SK-N-SH (cell line): ENCODE measurements at regions not wholly inside any gene's neighbourhood (a gene's known extent, or its start where the extent isn't known, plus 50 kb on each side); places are given as distances from the start of the nearest gene placed in this dataset.

Source experiments
- CTCF ChIA-PET: fragments of 300-600, 350-600 bp; formaldehyde crosslinking; extraction: SDS; loops from one replicate; lab custom pipeline; 2021; lab: Yijun Ruan, JAX
- POLR2A ChIA-PET: fragments of 350-600 bp; sonication (Branson Sonifier 250); formaldehyde crosslinking; extraction: SDS; loops from one replicate; lab custom pipeline; 2020; ENCODE audit warnings: antibody characterized with exemption, inconsistent platforms; lab: Yijun Ruan, JAX
- DNase-seq: peaks from one replicate; pipeline ENCODE4 v3.0.0; 2012
- H2AFZ ChIP-seq: fragments of 200-600 bp; sonication (generic); 2 replicates; pipeline ENCODE4 v1.8.1; 2016; ENCODE audit warnings: antibody characterized with exemption, mild to moderate bottlenecking, low read depth
- H3F3A ChIP-seq: fragments of 200-600 bp; sonication (generic); replicated peaks from 2 replicates; pipeline ENCODE3; 2016; ENCODE audit warnings: antibody characterized with exemption, mild to moderate bottlenecking; ENCODE audit not compliant: insufficient read depth
- H3K27ac ChIP-seq, 2 experiments: fragments of 200-500 bp in 1 of 2; fragments of 200-600 bp in 1 of 2; sonication (Bioruptor generic) in 1 of 2; sonication (generic), shearing (Covaris generic) in 1 of 2; 2 replicates each; pipeline versions ENCODE4 v1.5.1 to v1.6.1; 2014 to 2016; ENCODE audit warnings: low read depth in 2 of 2, inconsistent platforms in 1 of 2, low read length in 1 of 2, mild to moderate bottlenecking in 1 of 2, mixed read lengths in 1 of 2
- H3K27me3 ChIP-seq: fragments of 200-600 bp; sonication (generic), shearing (Covaris generic); 2 replicates; pipeline ENCODE4 v1.6.1; 2016; ENCODE audit warnings: mixed run types; ENCODE audit not compliant: insufficient read depth
- H3K36me3 ChIP-seq, 2 experiments: fragments of 200-500 bp in 1 of 2; fragments of 200-600 bp in 1 of 2; sonication (Bioruptor generic) in 1 of 2; sonication (generic) in 1 of 2; replicated peaks in 1 of 2; 2 replicates each; pipeline versions ENCODE3 to v1.5.1; 2014 to 2016; ENCODE audit warnings: low read length in 1 of 2, mild to moderate bottlenecking in 1 of 2; ENCODE audit not compliant: insufficient read depth in 2 of 2, control insufficient read depth in 1 of 2
- H3K4me1 ChIP-seq, 2 experiments: fragments of 200-500 bp in 1 of 2; fragments of 200-600 bp in 1 of 2; sonication (Bioruptor generic) in 1 of 2; sonication (generic), shearing (Covaris generic) in 1 of 2; 2 replicates each; pipeline versions ENCODE4 v1.5.1 to v1.6.1; 2014 to 2016; ENCODE audit warnings: low read depth in 1 of 2, low read length in 1 of 2, mixed run types in 1 of 2; ENCODE audit not compliant: insufficient read depth in 2 of 2, control insufficient read depth in 1 of 2
- H3K4me2 ChIP-seq: fragments of 200-600 bp; sonication (generic), shearing (Covaris generic); 2 replicates; pipeline ENCODE4 v1.6.1; 2017; ENCODE audit warnings: mixed run types
- H3K4me3 ChIP-seq, 2 experiments: fragments of 200-500 bp in 1 of 2; fragments of 200-600 bp in 1 of 2; sonication (Bioruptor generic) in 1 of 2; sonication (generic), shearing (Covaris generic) in 1 of 2; 2 replicates each; pipeline versions ENCODE4 v1.5.1 to v1.8.1; 2014 to 2016; ENCODE audit warnings: low read depth in 2 of 2, inconsistent platforms in 1 of 2, low read length in 1 of 2, mild to moderate bottlenecking in 1 of 2, mixed read lengths in 1 of 2, moderate library complexity in 1 of 2
- H3K79me2 ChIP-seq: fragments of 200-600 bp; sonication (generic); 2 replicates; pipeline ENCODE4 v1.8.1; 2017; ENCODE audit warnings: mild to moderate bottlenecking; ENCODE audit not compliant: insufficient read depth
- H3K9ac ChIP-seq: fragments of 200-600 bp; sonication (generic); 2 replicates; pipeline ENCODE4 v1.6.1; 2017; ENCODE audit warnings: mixed run types
- H3K9me2 ChIP-seq: fragments of 200-600 bp; sonication (generic); 2 replicates; pipeline ENCODE4 v1.6.1; 2017; ENCODE audit warnings: mixed run types
- H3K9me3 ChIP-seq: fragments of 200-600 bp; sonication (generic); 2 replicates; pipeline ENCODE4 v1.6.1; 2017; ENCODE audit warnings: mixed run types, mild to moderate bottlenecking, moderate library complexity
- H4K20me1 ChIP-seq: fragments of 200-600 bp; sonication (generic); 2 replicates; pipeline ENCODE4 v1.6.1; 2017; ENCODE audit warnings: mild to moderate bottlenecking, mixed run types; ENCODE audit not compliant: insufficient read depth
- CTCF ChIP-seq: fragments of 200-600 bp; sonication (generic); IDR thresholded peaks from 2 replicates; pipeline ENCODE4 v1.6.1; 2017; ENCODE audit warnings: antibody characterized with exemption, mild to moderate bottlenecking, moderate library complexity
- ELF1 ChIP-seq: IDR thresholded peaks from 2 replicates; pipeline ENCODE4 v1.4.0; 2012
- EZH2phosphoT487 ChIP-seq: fragments of 200-600 bp; sonication (generic); IDR thresholded peaks from 2 replicates; pipeline ENCODE4 v1.6.1; 2017; ENCODE audit warnings: low read depth, mixed run types, mild to moderate bottlenecking, antibody characterized with exemption, moderate library complexity, borderline replicate concordance
- FOSL2 ChIP-seq: IDR thresholded peaks from 2 replicates; pipeline ENCODE4 v1.4.0; 2012; ENCODE audit warnings: low read depth, mild to moderate bottlenecking, moderate library complexity, borderline replicate concordance
- FOXM1 ChIP-seq: IDR thresholded peaks from 2 replicates; pipeline ENCODE4 v1.4.0; 2012; ENCODE audit warnings: low read depth, mild to moderate bottlenecking
- GABPA ChIP-seq: IDR thresholded peaks from 2 replicates; pipeline ENCODE4 v1.4.0; 2012; ENCODE audit warnings: low read depth, mild to moderate bottlenecking
- GATA2 ChIP-seq: sonication (generic); formaldehyde crosslinking; IDR thresholded peaks from 2 replicates; pipeline ENCODE4 v1.5.0; 2020; ENCODE audit warnings: mild to moderate bottlenecking, missing genetic modification reagents
- MAX ChIP-seq: IDR thresholded peaks from 2 replicates; pipeline ENCODE4 v1.4.0; 2012; ENCODE audit warnings: low read depth
- PBX3 ChIP-seq: IDR thresholded peaks from 2 replicates; pipeline ENCODE4; 2012
- POLR2AphosphoS5 ChIP-seq: IDR thresholded peaks from 2 replicates; pipeline ENCODE4 v1.6.1; 2012; ENCODE audit warnings: low read depth, low read length
- RAD21 ChIP-seq: IDR thresholded peaks from 2 replicates; pipeline ENCODE4 v1.6.1; 2012; ENCODE audit warnings: mild to moderate bottlenecking, low read length
- REST ChIP-seq: IDR thresholded peaks from 2 replicates; pipeline ENCODE4 v1.6.1; 2012; ENCODE audit warnings: mild to moderate bottlenecking, low read depth, low read length, moderate library complexity
- RXRA ChIP-seq: IDR thresholded peaks from 2 replicates; pipeline ENCODE4 v1.4.0; 2012; ENCODE audit warnings: low read depth, mild to moderate bottlenecking, borderline replicate concordance
- SIN3A ChIP-seq: IDR thresholded peaks from 2 replicates; pipeline ENCODE4 v1.6.1; 2012; ENCODE audit warnings: low read depth, mild to moderate bottlenecking, low read length, moderate library complexity, borderline replicate concordance
- SMC3 ChIP-seq: IDR thresholded peaks from 2 replicates; pipeline ENCODE4 v1.6.1; 2012; ENCODE audit warnings: low read depth, low read length, improper control_type of control experiment
- TAF1 ChIP-seq: IDR thresholded peaks from 2 replicates; pipeline ENCODE4 v1.6.1; 2012; ENCODE audit warnings: low read depth, mild to moderate bottlenecking, low read length, moderate library complexity, borderline replicate concordance
- TCF12 ChIP-seq: IDR thresholded peaks from 2 replicates; pipeline ENCODE4 v1.4.0; 2012
- USF1 ChIP-seq: IDR thresholded peaks from 2 replicates; pipeline ENCODE4 v1.4.0; 2012; ENCODE audit warnings: low read depth, borderline replicate concordance
- YY1 ChIP-seq: IDR thresholded peaks from 2 replicates; pipeline ENCODE4 v1.4.0; 2012; ENCODE audit warnings: low read depth, mild to moderate bottlenecking
- ZBTB33 ChIP-seq: IDR thresholded peaks from 2 replicates; pipeline ENCODE4 v1.4.0; 2012; ENCODE audit warnings: low read depth, borderline replicate concordance
- WGBS: methylation state at CpG from one replicate; pipeline ENCODE4 v1.1.6; 2017; ENCODE audit warnings: low lambda C conversion rate; 5-methylcytosine and 5-hydroxymethylcytosine counted together

- Histone ChIP-seq H2AFZ (no peak overlapping the region), H3K36me3 (no peaks in the 10 kb centered on the region), H3F3A (no peaks in the 10 kb centered on the region), H3K9me3 (no peaks in the 10 kb centered on the region), H3K9me2 (no peaks in the 10 kb centered on the region), H3K4me3 (no peak overlapping the region), H4K20me1 (no peaks in the 10 kb centered on the region), H3K27ac (no peak overlapping the region), H3K79me2 (no peaks in the 10 kb centered on the region), H3K9ac (no peak overlapping the region), H3K4me2 (no peak overlapping the region), H3K27me3 (no peaks in the 10 kb centered on the region), H3K4me1 (no peaks in the 10 kb centered on the region)
- no peak for TF ChIP-seq PBX3
- TF ChIP-seq POLR2AphosphoS5, result no peak
- no peak for TF ChIP-seq GABPA
- TF ChIP-seq ELF1, result no peak
- TF ChIP-seq USF1, result no peak
- TF ChIP-seq RXRA, result no peak
- no peak for TF ChIP-seq TCF12
- TF ChIP-seq REST, result no peak
- no peak for TF ChIP-seq SIN3A
- no peak for TF ChIP-seq TAF1
- no peak for TF ChIP-seq SMC3
- no peak for TF ChIP-seq YY1
- TF ChIP-seq GATA2 (CRISPR knock-in tag), result no peak
- TF ChIP-seq FOXM1, result no peak
- TF ChIP-seq FOSL2, result no peak
- TF ChIP-seq EZH2phosphoT487, result no peak
- TF ChIP-seq MAX, result no peak
- no peak for TF ChIP-seq ZBTB33
- TF ChIP-seq RAD21, result no peak
- TF ChIP-seq CTCF, result no peak
- no peak for DNase-seq
- 3% methylated on average over 3 of the region's 3 CpGs for WGBS
- ChIA-PET CTCF (no interaction called here), POLR2A (no interaction called here)
Observed at GRCh38 chrX:148203531-148203930, 222.4 kb downstream of the FMR1NB start.
